OCI-LY3 (cell line): ENCODE measurements at regions not wholly inside any gene's neighbourhood (a gene's known extent, or its start where the extent isn't known, plus 50 kb on each side); places are given as distances from the start of the nearest gene placed in this dataset.

Source experiments
- H2AFZ ChIP-seq: fragments of 200-600, 300-600 bp; shearing (Covaris generic); 2 replicates; pipeline ENCODE4 v1.6.0; 2014; ENCODE audit warnings: antibody characterized with exemption, low read depth, low read length
- H3K27ac ChIP-seq: fragments of 200-600, 300-600 bp; sonication (generic); 2 replicates; pipeline ENCODE4 v1.5.1; 2014; ENCODE audit warnings: mild to moderate bottlenecking, low read length, moderate library complexity, mixed read lengths
- H3K27me3 ChIP-seq: fragments of 200-600, 300-600 bp; sonication (generic); 2 replicates; pipeline ENCODE4 v1.6.1; 2014; ENCODE audit warnings: low read depth, low read length, mixed read lengths
- H3K36me3 ChIP-seq: fragments of 200-600, 300-600 bp; sonication (generic); replicated peaks from 2 replicates; pipeline ENCODE3; 2014; ENCODE audit warnings: low read depth, low read length, mixed read lengths
- H3K4me1 ChIP-seq: fragments of 300-600, 200-600 bp; sonication (generic); 2 replicates; pipeline ENCODE4 v1.6.1; 2014; ENCODE audit warnings: low read length, mixed read lengths
- H3K4me2 ChIP-seq: fragments of 200-600, 300-600 bp; sonication (generic); 2 replicates; pipeline ENCODE4 v1.6.1; 2014; ENCODE audit warnings: low read length, mixed read lengths
- H3K4me3 ChIP-seq: fragments of 300-600, 200-600 bp; sonication (generic); 2 replicates; pipeline ENCODE4 v1.5.1; 2014; ENCODE audit warnings: antibody characterized with exemption, mild to moderate bottlenecking, low read length, moderate library complexity
- H3K79me2 ChIP-seq: fragments of 300-600, 200-600 bp; shearing (Covaris generic); 2 replicates; pipeline ENCODE4 v1.6.1; 2014; ENCODE audit warnings: mild to moderate bottlenecking, low read length, mixed read lengths
- H3K9ac ChIP-seq: fragments of 300-600, 200-600 bp; shearing (Covaris generic); 2 replicates; pipeline ENCODE4 v1.6.0; 2014; ENCODE audit warnings: mild to moderate bottlenecking, low read length, moderate library complexity
- H3K9me3 ChIP-seq: fragments of 200-600, 300-600 bp; shearing (Covaris generic); 2 replicates; pipeline ENCODE4 v1.6.1; 2014; ENCODE audit warnings: low read length, mixed read lengths; ENCODE audit not compliant: insufficient read depth
- H4K20me1 ChIP-seq: fragments of 200-600, 300-600 bp; sonication (generic); 2 replicates; pipeline ENCODE4 v1.6.1; 2016; ENCODE audit warnings: low read length, mixed read lengths; ENCODE audit not compliant: insufficient read depth
- CTCF ChIP-seq: fragments of 200-600, 300-600 bp; sonication (generic); IDR thresholded peaks from 2 replicates; pipeline ENCODE4 v1.5.1; 2014; ENCODE audit warnings: antibody characterized with exemption, low read length, low read depth
- EZH2phosphoT487 ChIP-seq: fragments of 200-600 bp; shearing (Covaris generic); IDR thresholded peaks from 2 replicates; pipeline ENCODE4 v1.6.1; 2018; ENCODE audit warnings: antibody characterized with exemption, mixed run types, low read depth

GRCh38 chr4:45692131-45692735, 431.6 kb downstream of the GABRG1 start:
- TF ChIP-seq EZH2phosphoT487 (no peak), CTCF (peak; percentile 50)
- Histone ChIP-seq H2AFZ (no peak overlapping the region), H3K27me3 (no peaks in the 10 kb centered on the region), H3K27ac (peak overlapping the region; percentile 48), H3K9me3 (no peaks in the 10 kb centered on the region), H3K4me3 (no peak overlapping the region), H3K4me2 (peak overlapping the region; percentile 30), H3K4me1 (peaks cover 20% of the 10 kb centered on the region), H4K20me1 (no peaks in the 10 kb centered on the region), H3K36me3 (no peaks in the 10 kb centered on the region), H3K9ac (no peak overlapping the region), H3K79me2 (no peaks in the 10 kb centered on the region)

DNA sequence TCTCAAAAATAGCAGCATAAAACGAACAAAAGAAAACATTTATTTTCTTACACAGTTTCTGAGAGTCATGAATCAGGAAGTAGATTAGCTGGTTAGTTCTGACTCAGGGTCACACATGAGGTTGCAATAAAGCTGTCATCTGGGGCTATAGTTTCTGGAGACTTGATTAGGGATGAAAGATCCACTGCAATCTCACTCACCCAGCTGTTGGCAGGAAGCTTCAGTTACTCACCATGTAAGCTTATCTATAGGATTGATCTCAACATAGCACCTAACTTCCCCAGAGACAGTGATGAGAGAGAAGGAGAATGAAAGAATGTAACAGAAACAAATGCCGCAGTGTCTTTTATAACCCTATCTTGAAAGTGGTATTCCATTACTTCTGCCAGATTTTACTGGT, 435.5 kb downstream of the GABRG1 start:
- no peaks in the 10 kb centered on the region for H3K36me3 ChIP-seq
- H3K4me3 ChIP-seq: no peak overlapping the region
- no peak overlapping the region for H3K4me2 ChIP-seq
- H3K27me3 ChIP-seq: no peaks in the 10 kb centered on the region
- no peak overlapping the region for H3K27ac ChIP-seq
- no peaks in the 10 kb centered on the region for H3K79me2 ChIP-seq
- H2AFZ ChIP-seq: no peak overlapping the region
- H3K9me3 ChIP-seq: no peaks in the 10 kb centered on the region
- peaks cover 25% of the 10 kb centered on the region for H3K4me1 ChIP-seq
- no peak for TF ChIP-seq CTCF
- TF ChIP-seq EZH2phosphoT487: no peak
- H3K9ac ChIP-seq: no peak overlapping the region
- no peaks in the 10 kb centered on the region for H4K20me1 ChIP-seq

DNA sequence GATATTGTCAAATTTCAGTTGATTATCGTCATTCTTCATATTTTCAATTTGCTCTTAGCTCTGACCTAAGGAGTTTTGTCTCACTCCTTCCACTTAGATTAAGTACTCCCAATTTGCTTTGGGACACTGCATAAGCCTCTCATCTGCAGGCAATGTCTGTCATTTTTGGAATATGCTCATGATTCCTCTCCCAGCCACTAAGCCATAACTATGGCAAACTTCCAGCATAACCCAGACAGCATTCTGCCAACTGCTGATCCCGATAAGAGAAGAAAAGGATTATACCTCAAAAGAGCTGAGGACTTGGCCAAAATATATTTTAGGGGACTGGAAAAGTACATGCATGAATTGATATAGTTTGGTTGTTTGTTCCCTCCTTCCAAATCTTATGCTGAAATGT, 444.4 kb downstream of the GABRG1 start:
- TF ChIP-seq EZH2phosphoT487 (no peak), CTCF (no peak)
- Histone ChIP-seq H3K27ac (no peak overlapping the region), H3K4me1 (no peaks in the 10 kb centered on the region), H4K20me1 (no peaks in the 10 kb centered on the region), H2AFZ (no peak overlapping the region), H3K36me3 (no peaks in the 10 kb centered on the region), H3K4me2 (no peak overlapping the region), H3K9ac (no peak overlapping the region), H3K4me3 (no peak overlapping the region), H3K9me3 (no peaks in the 10 kb centered on the region), H3K79me2 (no peaks in the 10 kb centered on the region), H3K27me3 (no peaks in the 10 kb centered on the region)

- Histone ChIP-seq H3K9me3 (no peaks in the 10 kb centered on the region), H3K9ac (no peak overlapping the region), H3K4me2 (no peak overlapping the region), H3K27me3 (no peaks in the 10 kb centered on the region), H3K4me3 (no peak overlapping the region), H3K79me2 (no peaks in the 10 kb centered on the region), H4K20me1 (no peaks in the 10 kb centered on the region), H3K27ac (no peak overlapping the region), H3K36me3 (no peaks in the 10 kb centered on the region), H2AFZ (no peak overlapping the region; the same call in 1 of the 2 replicates), H3K4me1 (no peaks in the 10 kb centered on the region)
- TF ChIP-seq EZH2phosphoT487 (no peak), CTCF (no peak)
Observed at GRCh38 chr4:45668128-45668527, 455.7 kb downstream of the GABRG1 start.
